ENCODE measurements at regions not wholly inside any gene's neighbourhood (a gene's known extent, or its start where the extent isn't known, plus 50 kb on each side); places are given as distances from the start of the nearest gene placed in this dataset.
"Not testable (repeated sequence)": the region's sequence is repeated elsewhere in the genome, so short reads cannot be mapped to it uniquely, and the experiment has no call there.

DNA sequence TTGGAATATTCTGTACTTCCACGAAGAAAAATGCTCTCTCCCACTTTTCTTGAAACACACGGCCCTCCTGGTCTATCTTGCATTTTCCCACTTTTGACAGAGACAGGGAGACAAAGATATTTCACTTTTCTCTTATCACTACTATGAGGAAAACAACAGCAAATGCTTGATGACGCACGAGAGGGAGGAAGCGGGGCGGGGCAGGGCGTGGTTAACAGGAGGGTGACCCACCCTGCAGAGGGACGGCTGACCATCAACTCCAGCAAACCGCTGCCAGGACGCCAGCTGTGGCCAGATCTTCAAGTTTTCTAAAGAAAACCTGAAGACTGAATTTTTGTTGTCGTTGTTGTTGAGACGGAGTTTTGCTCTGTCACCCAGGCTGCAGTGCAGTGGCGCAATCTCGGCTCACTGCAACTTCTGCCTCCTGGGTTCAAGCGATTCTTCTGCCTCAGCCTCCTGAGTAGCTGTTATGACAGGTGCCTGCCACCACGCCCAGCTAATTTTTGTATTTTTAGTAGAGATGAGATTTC, 63.8 kb downstream of the NSUN5 start:
- DNase-seq = not testable (repeated sequence)

DNA sequence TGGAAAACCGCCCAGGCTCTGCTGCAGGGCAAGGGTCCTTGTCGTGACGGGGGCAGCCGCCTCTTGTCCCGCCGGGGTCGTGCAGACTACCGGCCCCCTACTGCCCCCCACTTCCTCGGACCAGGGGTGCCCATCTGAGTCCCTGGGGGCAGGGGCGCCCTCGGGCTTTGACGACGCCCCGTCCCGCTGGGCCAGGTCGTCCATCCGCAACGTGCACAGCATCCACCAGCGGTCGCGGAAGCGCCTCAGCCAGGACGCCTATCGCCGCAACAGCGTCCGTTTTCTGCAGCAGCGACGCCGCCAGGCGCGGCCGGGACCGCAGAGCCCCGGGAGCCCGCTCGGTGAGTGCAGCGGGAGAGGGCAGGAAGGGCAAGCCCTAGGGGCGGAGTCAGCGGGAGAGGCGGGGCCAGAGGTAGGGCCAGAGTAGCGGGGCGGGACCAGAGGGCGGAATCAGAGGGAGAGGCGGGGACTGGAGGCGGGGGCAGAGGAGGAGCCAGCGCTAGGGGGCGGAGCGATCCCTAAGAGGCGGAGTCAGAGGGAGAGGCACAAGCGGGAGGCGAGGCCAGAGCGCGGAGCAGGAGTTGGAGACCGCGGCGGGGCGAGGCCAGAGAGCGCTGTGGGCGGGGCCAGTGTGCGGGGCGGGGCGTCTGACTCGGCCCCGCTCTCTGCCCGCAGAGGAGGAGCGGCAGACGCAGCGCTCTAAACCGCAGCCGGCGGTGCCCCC, 73.5 kb downstream of the NSUN5 start:
- peak; percentile 93 for DNase-seq

DNA sequence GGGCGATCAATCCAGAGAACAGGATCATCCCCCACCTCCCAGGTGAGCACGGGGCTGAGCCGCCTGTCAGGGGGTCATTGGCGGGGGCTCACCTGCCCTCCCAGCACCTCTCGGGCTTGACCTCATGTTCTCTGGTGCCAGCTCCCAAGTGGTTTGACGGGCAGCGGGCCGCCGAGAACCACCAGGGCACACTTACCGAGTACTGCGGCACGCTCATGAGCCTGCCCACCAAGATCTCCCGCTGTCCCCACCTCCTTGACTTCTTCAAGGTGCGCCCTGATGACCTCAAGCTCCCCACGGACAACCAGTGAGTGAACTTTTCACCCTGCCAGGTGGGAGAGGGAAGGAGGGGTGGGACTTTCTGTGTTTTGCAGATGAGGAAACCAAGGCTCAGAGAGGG, 82.9 kb downstream of the NSUN5 start:
- DNase-seq = not testable (repeated sequence)

DNA sequence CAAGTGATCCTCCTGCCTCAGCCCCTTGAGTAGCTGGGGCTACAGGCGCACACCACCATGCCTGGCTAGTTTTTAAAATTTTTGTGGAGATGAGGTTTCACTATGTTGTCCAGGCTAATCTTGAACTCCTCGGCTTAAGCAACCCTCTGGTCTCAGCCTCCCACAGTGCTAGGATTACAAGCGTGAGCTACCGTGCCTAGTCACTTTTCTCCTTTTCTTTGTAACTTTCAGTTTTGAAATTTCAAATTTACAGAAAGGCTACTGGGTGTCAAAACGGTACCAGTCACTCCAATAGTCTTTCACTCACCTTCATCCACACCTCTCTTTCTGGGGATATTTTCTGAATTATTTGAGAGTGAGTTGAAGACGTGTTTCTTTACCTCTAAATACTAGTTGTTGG, 86.9 kb downstream of the NSUN5 start:
- DNase-seq = not testable (repeated sequence)

DNA sequence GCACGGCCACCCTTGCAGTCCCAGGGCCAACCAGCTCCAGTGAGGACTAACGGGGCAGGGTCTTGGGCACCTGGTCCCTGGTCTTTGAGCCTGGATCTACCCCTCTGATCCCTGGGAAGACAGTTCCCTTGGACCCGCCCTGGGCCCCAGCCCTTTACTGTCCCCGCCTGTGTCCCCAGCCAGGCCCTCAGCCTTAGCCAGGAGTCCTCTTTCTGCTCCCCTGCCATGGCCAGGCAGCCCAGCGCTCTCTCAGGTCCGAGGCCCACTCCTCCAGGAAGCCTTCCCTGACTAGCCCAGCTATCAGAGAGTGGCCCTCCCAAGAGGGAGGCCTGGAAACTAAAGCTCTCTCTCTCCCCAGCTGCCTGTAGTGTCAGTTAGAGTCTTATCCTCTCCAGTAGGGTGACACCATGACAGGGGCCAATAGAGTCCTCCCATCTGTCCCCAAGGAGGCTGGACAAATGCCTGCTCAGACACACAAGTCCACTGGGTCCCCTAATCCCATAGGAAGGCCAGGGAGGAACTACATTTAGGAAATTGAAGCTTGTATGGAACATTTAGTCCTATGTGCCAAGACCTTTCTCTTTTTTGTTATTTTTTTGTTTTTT, 87.8 kb downstream of the NSUN5 start:
- DNase-seq = not testable (repeated sequence)

DNA sequence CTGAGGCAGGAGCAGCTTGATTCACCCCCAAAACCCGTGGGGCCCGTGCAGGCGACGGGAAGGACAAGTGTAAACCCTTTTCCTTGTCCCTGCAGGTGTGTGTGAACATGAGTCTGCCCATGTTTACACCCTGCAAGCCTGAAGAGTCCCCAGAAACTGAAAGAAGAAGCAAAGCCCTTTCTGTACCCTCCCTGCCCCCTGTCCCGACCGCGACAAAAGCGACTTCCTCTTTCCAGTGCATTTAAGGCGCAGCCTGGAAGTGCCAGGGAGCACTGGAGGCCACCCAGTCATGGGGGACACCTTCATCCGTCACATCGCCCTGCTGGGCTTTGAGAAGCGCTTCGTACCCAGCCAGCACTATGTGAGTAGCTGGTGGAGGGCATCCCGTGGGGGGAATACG, 88.3 kb downstream of the NSUN5 start:
- DNase-seq = not testable (repeated sequence)

DNA sequence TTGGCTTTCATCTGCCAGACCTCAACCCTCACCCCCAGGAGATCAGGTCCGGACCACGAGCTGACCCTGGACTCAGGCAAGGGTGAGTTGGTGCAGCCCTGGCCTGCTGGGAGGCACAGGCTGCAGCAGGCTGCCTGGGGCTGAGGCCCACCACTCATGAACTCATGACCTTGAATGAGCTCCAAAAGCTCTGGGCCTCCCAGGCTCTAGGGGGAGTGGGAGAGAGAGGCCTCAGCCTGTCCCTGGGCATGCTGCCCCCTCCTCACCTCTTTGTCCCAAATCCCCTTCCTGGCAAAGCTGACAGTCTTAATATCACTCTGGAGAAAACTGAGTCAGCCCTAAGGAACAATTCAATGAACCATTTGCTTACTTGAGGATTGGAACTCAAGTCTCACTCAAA, 89.8 kb downstream of the NSUN5 start:
- DNase-seq = not testable (repeated sequence)

DNA sequence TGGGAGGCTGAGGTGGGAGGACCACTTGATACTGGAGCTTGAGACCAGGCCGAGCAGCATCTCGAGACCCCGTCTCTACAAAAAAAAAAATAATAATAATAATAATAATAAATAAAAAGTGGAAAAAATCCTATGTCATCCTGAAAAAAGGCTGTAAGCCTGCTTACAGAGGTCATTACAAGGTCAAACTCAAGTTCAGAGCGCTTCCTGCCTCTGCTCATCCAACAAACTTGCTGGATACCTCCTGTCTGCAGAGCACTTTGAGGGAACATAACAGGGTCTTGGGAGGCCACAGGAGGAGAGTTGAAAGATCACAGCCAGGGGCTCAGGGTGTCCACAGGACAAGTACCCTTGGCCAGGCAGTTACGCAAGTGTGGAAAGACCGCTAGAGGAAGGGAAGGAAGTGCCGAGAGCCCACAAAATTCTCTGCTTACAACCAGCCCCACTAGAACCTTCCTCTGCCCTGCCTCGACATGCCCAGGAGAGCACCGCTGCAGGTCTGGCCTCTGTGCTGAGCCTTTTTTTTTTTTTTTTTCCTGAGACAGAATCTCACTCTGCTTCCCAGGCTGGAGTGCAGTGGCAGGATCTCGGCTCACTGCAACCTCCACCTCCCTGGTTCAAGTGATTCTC, 92.5 kb downstream of the NSUN5 start:
- not testable (repeated sequence) for DNase-seq

DNA sequence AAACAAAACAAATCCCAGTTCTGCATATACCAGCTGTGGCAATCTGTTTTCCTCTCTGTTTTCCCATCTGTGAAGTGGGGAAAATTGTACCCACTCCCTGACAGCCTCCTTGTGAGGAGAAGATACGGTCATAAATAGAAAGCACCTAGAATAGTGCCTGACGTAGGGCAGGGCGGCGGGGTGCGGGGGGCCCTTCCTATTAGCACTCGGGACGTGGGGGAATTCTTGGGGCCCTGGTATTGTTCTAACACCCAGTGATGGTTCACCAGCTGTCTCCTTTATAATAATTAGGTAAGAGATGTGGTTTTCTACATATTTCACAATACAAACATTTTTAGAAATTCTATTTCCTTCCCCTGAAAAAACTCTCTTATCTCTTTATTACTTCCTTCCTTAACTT, 93.4 kb downstream of the NSUN5 start:
- DNase-seq = not testable (repeated sequence)

DNA sequence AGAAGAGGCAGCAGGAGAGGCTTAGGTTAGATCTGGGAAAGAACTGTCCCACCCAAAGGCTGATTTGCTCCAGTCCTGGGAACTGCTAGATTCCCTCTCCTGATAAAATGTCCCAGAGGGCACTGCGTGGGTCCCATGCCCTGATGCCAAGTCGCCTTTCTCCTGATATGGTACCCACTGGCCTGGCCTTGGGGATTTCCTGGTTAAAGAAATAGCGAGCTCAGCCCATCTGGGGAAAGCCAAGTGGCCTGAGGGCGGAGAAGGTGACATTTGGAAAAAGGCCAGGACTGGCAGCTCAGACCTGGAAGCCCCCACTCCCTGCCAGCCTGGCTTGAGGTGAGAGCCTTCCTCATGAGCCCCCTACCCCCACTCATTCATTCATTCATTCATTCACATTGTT, 94.2 kb downstream of the NSUN5 start:
- not testable (repeated sequence) for DNase-seq

DNA sequence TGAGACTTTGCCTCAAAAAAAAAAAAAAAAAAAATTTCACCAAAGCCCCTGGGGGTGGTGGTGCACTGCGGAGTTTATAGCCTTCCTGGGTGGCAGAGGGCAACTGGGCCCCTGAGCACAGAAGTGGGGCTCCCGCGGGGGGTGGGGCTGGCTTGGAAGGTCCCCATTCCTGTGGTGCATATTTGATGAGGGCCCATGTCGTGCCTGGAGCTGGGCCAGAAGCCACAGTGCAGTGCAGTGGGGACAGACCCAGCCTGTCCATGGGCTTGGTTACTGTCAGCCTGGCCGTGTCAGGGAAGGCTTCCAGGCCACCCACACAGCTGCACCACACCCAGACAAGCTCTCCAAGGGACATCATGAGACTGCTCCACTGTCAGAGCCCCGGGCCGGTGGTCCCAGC, 95.5 kb downstream of the NSUN5 start:
- DNase-seq = not testable (repeated sequence)

DNA sequence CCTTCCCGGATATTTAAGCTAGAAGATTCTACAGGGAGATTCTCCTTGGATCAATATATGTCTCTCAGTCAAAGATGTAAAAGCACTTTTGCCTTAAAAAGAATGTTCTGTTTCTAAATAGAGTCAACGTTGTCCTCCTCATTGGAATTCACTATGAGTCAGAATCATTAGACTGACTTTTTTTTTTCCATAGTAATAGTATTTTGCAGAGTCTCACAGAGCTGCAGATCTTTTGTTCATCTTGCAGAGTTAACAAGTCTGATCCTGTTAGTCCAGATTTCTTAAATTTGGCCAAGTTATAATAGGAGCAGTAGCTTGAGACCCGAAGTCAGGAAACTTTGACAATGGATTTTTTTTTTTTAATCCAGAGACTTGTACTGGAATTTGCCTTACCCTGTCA, 103.0 kb downstream of the NSUN5 start:
- DNase-seq = not testable (repeated sequence)

DNA sequence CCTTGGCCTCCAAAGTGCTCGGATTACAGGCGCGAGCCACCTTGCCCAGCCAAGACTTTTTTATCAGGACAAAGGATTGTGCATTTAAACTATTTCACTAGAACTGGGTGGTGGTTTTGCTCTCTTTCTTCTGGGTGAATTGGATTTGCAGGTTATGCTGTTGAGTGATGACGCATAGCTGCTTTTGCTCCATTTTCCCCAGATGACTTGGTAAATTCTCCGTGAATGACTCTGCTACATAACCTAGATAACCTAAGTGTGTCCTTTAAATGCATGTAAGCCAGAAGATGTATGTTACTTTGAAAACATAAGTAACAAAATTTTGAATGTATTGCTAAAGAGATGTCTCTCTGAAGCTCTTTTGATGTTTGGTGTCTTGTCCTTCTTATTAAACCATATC, 103.7 kb downstream of the NSUN5 start:
- DNase-seq = not testable (repeated sequence)

DNA sequence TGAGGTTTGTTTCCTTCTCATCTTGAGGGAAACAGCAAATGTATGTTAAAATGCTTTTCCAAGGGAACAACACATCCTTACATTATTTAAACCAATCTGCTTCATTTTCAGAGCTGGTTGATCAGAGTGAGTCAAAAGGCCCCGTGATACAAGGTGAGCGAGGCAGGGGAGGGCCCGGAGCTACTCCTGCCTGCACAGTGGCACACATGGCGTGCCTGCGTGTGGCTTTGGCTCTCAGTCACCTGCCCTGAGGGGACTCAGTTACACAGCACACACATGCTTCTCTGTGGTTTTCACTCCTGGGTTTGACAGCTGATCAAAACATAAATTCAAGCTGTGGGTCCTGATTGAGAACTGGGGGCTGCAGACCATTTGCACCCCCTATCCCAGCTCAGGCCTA, 105.3 kb downstream of the NSUN5 start:
- peak; percentile 1 for DNase-seq

DNA sequence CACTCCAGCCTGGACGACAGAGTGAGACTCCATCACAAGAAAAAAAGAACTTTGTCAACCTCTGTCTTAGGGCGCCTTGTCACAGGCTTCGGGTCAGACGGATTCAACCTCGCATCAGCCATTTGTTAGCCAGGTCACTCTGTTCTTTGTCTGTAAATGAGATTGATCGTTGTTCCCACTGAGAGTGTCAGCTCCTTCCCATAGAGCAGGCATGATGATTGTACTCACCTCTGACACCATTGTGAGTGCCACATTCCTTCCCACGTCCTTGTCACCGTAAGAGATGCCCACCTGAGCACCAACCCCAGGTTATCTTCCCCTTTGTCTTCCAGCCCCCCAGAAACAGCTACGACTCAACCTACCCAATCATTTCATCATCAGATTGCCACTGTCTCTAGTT, 107.4 kb downstream of the NSUN5 start:
- DNase-seq = peak; percentile 1

DNA sequence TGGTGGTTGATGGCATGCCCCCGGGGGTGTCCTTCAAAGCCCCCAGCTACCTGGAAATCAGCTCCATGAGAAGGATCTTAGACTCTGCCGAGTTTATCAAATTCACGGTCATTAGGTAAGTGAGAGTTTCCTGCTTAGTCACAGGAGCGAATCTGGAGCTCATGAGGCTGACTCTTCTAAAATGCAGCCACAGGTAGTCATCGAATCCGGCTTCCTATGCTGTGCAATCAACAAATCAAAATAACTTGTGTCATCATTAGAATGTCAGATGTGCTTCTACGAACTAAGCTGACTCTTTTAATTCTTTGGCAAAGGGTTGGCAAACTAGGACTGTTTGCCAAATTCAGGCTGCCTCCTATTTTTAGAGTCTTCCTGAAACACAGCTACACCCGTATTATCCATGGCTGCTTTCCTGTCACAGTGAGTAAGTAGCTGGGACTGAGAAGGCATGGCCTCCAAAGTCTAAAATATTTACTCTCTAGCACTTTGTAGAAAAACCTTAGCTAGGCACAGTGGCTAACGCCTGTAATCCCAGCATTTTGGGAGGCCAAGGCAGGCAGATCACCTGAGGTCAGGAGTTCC, 108.0 kb downstream of the NSUN5 start:
- not testable (repeated sequence) for DNase-seq

DNA sequence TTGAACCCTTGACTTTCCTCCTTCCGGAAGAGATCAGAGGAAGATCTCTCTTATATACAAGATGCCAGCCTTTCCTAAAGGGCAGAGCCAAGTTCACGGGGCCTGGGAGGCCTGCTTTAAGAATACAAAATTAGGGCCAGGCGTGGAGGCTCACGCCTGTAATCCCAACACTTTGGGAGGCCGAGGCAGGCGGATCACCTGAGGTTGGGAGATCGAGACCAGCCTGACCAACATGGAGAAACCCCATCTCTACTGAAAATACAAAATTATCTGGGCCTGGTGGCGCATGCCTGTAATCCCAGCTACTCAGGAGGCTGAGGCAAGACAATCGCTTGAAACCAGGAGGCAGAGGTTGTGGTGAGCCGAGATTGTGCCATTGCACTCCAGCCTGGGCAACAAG, 108.2 kb upstream of the SPDYE9 start:
- DNase-seq = not testable (repeated sequence)

DNA sequence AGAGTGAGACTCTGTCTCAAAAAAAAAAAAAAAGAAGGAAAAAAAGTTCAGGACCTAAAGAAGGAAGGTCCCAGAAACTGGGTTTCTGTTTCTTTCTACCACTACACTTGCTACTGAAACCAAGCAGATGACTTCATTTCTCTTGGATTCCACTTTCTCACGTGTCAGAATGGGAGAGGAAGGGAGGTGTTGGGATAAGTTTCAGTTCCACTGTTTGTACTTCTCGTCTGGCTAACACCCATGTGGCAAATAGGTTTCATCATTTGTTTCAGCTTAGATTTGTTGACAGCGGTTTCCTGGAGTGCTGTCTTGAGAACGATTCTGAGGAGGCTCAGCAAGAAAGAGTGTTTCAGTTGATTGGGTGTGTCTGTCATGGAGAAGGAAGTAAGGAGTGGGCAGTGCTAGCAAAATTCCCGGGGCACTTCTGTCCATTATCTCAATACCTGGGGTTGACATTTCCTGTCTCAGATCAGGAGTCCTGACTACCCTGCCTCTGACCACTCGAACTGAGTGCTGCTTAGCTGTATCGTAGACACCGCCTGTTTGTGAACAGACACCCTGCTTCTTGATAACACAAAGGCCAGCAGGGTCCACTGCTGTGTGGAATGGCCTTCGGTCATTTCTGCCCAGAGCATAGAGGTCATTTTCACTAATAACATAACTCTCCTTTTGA, 104.8 kb upstream of the SPDYE9 start:
- DNase-seq = not testable (repeated sequence)

DNA sequence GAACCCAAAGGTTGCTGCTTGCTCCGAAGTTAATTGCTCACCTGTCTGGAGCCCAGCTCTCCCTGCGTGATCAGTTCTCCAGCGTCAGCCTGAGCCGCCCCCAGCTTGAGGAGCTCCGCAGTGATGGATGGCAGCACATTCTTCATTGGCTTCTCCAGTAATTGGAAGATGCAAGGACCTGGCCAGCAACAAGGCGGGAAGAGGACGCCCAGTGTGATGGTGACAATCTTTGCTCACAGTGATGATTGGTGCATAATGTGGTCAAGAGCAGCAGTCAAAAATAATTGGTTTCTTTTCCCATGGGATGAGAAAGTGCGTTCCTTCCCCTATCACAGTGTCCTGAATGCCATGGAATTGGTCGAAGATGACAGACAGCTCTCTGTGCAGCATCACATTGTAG, 102.4 kb upstream of the SPDYE9 start:
- DNase-seq = not testable (repeated sequence)

DNA sequence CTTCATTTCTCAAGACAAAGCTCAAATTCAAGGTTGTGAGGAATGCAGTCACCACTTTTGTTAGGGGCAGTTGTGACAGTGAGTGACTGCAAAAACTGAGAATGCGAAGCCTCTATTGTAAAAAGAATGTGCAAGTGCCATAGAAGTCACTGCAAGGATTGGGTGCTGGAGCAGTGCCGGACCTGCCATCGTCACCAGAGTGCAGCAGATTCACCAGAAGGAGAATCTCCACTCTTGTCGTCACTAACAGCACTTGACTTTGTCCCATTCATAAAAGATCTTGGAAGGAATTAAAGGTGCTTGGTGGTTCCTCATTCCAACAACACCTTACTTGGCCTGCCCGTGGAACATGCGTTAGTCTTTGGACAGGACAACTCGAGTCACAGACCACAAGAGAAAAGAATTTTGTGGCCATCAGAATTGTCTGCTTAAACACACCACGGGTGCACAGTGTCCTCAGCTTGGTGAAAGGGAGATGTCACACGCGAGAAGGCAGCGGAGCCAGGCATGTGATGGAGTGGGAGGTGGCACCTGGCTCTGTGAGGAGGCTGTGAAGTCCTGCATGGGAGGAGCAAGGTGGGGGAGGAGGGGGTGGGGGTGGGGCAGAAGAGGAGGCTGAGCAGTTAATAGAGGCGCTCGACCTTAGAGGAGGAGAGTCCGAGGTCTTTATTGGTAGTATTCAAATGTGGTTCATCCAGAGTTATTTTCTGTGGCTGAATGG, 100.9 kb upstream of the SPDYE9 start:
- not testable (repeated sequence) for DNase-seq

DNA sequence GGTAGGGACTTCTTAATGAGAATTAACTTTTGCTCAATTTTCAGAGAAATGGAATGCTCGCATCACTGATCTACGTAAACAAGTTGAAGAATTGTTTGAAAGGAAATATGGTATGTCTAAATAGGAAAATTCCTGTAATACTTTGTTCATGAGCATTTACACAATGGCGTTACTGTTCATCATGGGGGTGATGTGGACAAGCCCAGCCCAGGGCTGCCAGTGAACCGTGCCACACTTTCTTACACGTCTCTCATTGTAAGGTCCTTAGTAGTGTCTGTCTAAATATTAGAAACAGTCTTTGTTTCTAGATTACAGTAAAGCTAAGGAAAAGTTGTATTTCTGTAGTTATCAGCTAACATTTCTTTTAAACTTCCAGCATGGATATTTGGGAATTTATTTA, 91.0 kb upstream of the SPDYE9 start:
- not testable (repeated sequence) for DNase-seq

DNA sequence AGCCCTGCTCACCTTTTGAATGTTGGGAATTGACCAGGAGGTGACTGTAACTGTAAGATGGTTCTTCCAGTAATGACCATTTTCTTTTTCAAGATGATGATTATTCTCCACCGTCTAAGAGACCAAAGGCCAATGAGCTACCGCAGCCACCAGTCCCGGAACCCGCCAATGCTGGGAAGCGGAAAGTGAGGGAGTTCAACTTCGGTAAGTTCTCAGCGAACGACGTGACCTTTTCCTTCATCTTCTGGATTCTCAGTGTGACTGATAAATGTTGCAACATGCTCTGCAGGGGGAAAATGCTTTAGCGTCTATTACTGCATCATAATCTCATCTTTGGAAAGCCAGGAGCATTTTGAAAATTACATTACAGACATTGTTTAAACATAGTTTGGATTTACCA, 89.5 kb upstream of the SPDYE9 start:
- not testable (repeated sequence) for DNase-seq

All from activated CD4-positive, alpha-beta T cell treated with anti-CD3 and anti-CD28 coated beads for 48 hours (primary cell).